ENCODE measurements at regions not wholly inside any gene's neighbourhood (a gene's known extent, or its start where the extent isn't known, plus 50 kb on each side); places are given as distances from the start of the nearest gene placed in this dataset.

DNA sequence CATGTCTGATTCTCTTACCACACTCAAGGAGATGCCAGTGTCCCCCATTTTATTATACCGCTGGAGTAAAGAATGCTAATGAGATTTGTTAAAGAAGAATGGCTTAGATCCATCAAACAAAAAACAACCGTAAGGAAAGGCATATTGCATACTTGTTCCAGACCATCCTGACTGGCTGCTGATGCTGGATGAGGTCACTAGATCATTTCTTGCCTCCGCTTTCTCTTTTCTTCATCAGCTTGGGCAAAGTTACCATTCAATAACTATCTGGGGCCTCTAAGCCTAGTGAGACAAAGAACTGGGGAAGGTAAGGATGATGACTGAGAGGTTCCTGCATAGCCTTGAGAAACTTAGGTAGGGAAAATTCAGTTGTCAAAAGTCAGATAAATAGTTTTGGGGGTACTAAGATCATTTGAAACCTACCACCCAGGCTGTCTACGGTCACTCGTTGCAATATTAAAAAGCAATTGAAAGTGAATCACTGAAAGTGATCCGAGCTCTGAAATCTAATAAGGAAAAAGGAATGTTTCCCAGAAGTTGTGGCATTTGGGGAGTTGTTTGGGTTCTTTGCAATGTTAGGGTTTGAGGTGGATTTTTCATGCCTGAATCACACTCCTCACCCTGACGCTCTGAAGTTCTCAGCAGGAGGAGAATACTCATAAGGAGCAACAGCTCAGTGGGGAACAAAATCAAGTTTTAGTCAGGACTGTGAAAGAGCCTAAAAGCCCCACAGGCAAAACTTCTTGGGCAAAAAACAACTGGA lies 176.8 kb downstream of the HHIPL2 start (continued):
- TF ChIP-seq, protein P1, sequence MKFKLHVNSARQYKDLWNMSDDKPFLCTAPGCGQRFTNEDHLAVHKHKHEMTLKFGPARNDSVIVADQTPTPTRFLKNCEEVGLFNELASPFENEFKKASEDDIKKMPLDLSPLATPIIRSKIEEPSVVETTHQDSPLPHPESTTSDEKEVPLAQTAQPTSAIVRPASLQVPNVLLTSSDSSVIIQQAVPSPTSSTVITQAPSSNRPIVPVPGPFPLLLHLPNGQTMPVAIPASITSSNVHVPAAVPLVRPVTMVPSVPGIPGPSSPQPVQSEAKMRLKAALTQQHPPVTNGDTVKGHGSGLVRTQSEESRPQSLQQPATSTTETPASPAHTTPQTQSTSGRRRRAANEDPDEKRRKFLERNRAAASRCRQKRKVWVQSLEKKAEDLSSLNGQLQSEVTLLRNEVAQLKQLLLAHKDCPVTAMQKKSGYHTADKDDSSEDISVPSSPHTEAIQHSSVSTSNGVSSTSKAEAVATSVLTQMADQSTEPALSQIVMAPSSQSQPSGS (tag by site-specific recombination; IDR thresholded peaks at IDR 0.05; ENCODE audit: low read depth): no peak
- TF ChIP-seq ZNF202 (tag by site-specific recombination; IDR thresholded peaks at IDR 0.05; ENCODE audit: borderline replicate concordance) (no peak), ZNF530 (tag by site-specific recombination; IDR thresholded peaks at IDR 0.05; ENCODE audit: low read depth) (no peak), ZNF555 (tag by site-specific recombination; conservative IDR thresholded peaks at IDR 0.05) (no peak), RBAK (tag by site-specific recombination; IDR thresholded peaks at IDR 0.05) (no peak), ZBTB20 (tag by site-specific recombination; IDR thresholded peaks at IDR 0.05) (no peak), FEZF1 (tag by site-specific recombination; IDR thresholded peaks at IDR 0.05) (no peak), ZNF585B (tag by site-specific recombination; IDR thresholded peaks at IDR 0.05) (no peak)
- TF ChIP-seq, protein P2, sequence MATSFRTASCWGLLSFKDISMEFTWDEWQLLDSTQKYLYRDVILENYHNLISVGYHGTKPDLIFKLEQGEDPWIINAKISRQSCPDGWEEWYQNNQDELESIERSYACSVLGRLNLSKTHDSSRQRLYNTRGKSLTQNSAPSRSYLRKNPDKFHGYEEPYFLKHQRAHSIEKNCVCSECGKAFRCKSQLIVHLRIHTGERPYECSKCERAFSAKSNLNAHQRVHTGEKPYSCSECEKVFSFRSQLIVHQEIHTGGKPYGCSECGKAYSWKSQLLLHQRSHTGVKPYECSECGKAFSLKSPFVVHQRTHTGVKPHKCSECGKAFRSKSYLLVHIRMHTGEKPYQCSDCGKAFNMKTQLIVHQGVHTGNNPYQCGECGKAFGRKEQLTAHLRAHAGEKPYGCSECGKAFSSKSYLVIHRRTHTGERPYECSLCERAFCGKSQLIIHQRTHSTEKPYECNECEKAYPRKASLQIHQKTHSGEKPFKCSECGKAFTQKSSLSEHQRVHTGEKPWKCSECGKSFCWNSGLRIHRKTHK (tag by site-specific recombination; IDR thresholded peaks at IDR 0.05): no peak
- TF ChIP-seq, protein P3, sequence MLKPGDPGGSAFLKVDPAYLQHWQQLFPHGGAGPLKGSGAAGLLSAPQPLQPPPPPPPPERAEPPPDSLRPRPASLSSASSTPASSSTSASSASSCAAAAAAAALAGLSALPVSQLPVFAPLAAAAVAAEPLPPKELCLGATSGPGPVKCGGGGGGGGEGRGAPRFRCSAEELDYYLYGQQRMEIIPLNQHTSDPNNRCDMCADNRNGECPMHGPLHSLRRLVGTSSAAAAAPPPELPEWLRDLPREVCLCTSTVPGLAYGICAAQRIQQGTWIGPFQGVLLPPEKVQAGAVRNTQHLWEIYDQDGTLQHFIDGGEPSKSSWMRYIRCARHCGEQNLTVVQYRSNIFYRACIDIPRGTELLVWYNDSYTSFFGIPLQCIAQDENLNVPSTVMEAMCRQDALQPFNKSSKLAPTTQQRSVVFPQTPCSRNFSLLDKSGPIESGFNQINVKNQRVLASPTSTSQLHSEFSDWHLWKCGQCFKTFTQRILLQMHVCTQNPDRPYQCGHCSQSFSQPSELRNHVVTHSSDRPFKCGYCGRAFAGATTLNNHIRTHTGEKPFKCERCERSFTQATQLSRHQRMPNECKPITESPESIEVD (tag by site-specific recombination; IDR thresholded peaks at IDR 0.05): no peak
- TF ChIP-seq, protein P4, sequence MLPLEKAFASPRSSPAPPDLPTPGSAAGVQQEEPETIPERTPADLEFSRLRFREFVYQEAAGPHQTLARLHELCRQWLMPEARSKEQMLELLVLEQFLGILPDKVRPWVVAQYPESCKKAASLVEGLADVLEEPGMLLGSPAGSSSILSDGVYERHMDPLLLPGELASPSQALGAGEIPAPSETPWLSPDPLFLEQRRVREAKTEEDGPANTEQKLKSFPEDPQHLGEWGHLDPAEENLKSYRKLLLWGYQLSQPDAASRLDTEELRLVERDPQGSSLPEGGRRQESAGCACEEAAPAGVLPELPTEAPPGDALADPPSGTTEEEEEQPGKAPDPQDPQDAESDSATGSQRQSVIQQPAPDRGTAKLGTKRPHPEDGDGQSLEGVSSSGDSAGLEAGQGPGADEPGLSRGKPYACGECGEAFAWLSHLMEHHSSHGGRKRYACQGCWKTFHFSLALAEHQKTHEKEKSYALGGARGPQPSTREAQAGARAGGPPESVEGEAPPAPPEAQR (tag by site-specific recombination; IDR thresholded peaks at IDR 0.05): no peak

DNA sequence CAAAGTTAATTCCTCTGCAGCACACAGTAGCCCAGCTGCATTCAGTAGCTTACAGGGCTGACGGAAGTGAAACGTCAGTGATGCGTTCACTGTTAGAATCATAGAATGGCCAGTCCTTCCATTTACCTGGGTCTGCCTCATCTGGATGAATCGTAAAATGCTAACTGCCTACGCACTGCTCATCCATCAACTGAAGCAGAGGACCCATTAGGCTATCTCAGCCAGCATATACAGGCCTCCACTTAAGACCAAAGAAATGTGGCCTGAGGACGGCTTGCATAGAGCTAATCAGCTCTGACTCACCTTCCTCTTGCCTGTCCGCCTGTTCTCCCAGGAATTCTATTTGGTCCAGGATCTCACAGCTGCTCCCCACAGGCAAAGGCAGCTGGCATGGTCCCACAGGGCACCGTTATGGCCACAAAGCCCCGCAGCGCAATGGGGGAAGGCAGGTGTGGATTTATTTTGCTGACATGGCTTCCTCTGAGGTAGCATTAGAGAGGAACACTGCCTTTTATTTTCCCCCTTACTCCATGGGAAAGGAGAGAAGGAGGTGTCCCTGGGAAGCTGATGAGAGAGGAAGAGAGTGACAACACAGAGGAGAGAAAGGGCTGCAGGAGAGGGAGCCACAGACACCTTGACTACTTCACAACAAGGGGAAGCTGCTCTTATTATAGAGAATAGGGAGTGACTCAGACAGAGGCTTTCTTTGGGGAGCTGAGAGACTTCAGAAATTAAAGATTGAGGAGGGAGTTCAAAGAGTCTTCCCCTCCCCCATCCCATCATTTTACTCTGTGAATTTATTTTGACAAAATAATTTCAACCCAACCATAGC lies 177.6 kb downstream of the HHIPL2 start:
- Histone ChIP-seq H3K4me1 (ENCODE audit: control insufficient read depth, insufficient read depth, low read length) (no peaks in the 10 kb centered on the region), H3K4me3 (ENCODE audit: low read depth, low read length) (no peak overlapping the region), H3K27ac (ENCODE audit: extremely low read depth, low read depth, low read length) (no peak overlapping the region), H3K36me3 (ENCODE audit: control insufficient read depth in 2 of 2, insufficient read depth in 1 of 2, low read length in 2 of 2) (no peaks in the 10 kb centered on the region), H3K9me3 (ENCODE audit: control insufficient read depth, insufficient read depth, low read depth, low read length) (no peaks in the 10 kb centered on the region)
- ChIA-PET CTCF (no interaction called here), POLR2A (no interaction called here)
- TF ChIP-seq, protein P5, sequence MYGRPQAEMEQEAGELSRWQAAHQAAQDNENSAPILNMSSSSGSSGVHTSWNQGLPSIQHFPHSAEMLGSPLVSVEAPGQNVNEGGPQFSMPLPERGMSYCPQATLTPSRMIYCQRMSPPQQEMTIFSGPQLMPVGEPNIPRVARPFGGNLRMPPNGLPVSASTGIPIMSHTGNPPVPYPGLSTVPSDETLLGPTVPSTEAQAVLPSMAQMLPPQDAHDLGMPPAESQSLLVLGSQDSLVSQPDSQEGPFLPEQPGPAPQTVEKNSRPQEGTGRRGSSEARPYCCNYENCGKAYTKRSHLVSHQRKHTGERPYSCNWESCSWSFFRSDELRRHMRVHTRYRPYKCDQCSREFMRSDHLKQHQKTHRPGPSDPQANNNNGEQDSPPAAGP (tag by site-specific recombination; IDR thresholded peaks at IDR 0.05): no peak
- TF ChIP-seq ZNF311 (tag by site-specific recombination; IDR thresholded peaks at IDR 0.05; ENCODE audit: borderline replicate concordance) (no peak), GLIS2 (tag by site-specific recombination; IDR thresholded peaks at IDR 0.05) (no peak), ZNF707 (tag by site-specific recombination; IDR thresholded peaks at IDR 0.05) (no peak), ZNF776 (tag by site-specific recombination; IDR thresholded peaks at IDR 0.05; ENCODE audit: borderline replicate concordance) (no peak), ZNF248 (tag by site-specific recombination; IDR thresholded peaks at IDR 0.05) (no peak), ZNF175 (tag by site-specific recombination; IDR thresholded peaks at IDR 0.05) (no peak), YY2 (tag by site-specific recombination; IDR thresholded peaks at IDR 0.05) (no peak), ZNF677 (tag by site-specific recombination; IDR thresholded peaks at IDR 0.05) (no peak), OVOL3 (tag by site-specific recombination; IDR thresholded peaks at IDR 0.05) (no peak)
- TF ChIP-seq, protein P6, sequence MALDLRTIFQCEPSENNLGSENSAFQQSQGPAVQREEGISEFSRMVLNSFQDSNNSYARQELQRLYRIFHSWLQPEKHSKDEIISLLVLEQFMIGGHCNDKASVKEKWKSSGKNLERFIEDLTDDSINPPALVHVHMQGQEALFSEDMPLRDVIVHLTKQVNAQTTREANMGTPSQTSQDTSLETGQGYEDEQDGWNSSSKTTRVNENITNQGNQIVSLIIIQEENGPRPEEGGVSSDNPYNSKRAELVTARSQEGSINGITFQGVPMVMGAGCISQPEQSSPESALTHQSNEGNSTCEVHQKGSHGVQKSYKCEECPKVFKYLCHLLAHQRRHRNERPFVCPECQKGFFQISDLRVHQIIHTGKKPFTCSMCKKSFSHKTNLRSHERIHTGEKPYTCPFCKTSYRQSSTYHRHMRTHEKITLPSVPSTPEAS (tag by site-specific recombination; IDR thresholded peaks at IDR 0.05): no peak
- TF ChIP-seq, protein P7, sequence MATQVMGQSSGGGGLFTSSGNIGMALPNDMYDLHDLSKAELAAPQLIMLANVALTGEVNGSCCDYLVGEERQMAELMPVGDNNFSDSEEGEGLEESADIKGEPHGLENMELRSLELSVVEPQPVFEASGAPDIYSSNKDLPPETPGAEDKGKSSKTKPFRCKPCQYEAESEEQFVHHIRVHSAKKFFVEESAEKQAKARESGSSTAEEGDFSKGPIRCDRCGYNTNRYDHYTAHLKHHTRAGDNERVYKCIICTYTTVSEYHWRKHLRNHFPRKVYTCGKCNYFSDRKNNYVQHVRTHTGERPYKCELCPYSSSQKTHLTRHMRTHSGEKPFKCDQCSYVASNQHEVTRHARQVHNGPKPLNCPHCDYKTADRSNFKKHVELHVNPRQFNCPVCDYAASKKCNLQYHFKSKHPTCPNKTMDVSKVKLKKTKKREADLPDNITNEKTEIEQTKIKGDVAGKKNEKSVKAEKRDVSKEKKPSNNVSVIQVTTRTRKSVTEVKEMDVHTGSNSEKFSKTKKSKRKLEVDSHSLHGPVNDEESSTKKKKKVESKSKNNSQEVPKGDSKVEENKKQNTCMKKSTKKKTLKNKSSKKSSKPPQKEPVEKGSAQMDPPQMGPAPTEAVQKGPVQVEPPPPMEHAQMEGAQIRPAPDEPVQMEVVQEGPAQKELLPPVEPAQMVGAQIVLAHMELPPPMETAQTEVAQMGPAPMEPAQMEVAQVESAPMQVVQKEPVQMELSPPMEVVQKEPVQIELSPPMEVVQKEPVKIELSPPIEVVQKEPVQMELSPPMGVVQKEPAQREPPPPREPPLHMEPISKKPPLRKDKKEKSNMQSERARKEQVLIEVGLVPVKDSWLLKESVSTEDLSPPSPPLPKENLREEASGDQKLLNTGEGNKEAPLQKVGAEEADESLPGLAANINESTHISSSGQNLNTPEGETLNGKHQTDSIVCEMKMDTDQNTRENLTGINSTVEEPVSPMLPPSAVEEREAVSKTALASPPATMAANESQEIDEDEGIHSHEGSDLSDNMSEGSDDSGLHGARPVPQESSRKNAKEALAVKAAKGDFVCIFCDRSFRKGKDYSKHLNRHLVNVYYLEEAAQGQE (tag by site-specific recombination; IDR thresholded peaks at IDR 0.05): no peak

Measured in HEK293 (cell line).